ENCODE measurements at regions not wholly inside any gene's neighbourhood (a gene's known extent, or its start where the extent isn't known, plus 50 kb on each side); places are given as distances from the start of the nearest gene placed in this dataset.

- TF ChIP-seq CTCF (IDR thresholded peaks at IDR 0.05 in 4 of 5, conservative IDR thresholded peaks at IDR 0.05 in 1 of 5) (no peak), POLR2A (IDR thresholded peaks at IDR 0.05) (no peak)
Measured at GRCh38 chr2:7852546-7852945, 829.3 kb upstream of the ID2 start.
